ENCODE measurements at regions not wholly inside any gene's neighbourhood (a gene's known extent, or its start where the extent isn't known, plus 50 kb on each side); places are given as distances from the start of the nearest gene placed in this dataset.
"Not testable (repeated sequence)": the region's sequence is repeated elsewhere in the genome, so short reads cannot be mapped to it uniquely, and the experiment has no call there.

- DNase-seq: peak; percentile 5
Measured at GRCh38 chrX:25858273-25858880, 279.8 kb upstream of the MAGEB18 start.

GRCh38 chrX:25860322-25860721 lies 277.8 kb upstream of the MAGEB18 start:
- DNase-seq: no peak

- no peak for DNase-seq
Measured at GRCh38 chrX:25869761-25870160, 268.4 kb upstream of the MAGEB18 start.

GRCh38 chrX:25872786-25873185 lies 265.4 kb upstream of the MAGEB18 start:
- no peak for DNase-seq

GRCh38 chrX:25873196-25873595 lies 264.9 kb upstream of the MAGEB18 start:
- no peak for DNase-seq

- no peak for DNase-seq
Measured at GRCh38 chrX:25878806-25879205, 259.3 kb upstream of the MAGEB18 start.

GRCh38 chrX:25882503-25882902 lies 255.6 kb upstream of the MAGEB18 start:
- DNase-seq: not testable (repeated sequence)

GRCh38 chrX:25897758-25898157 lies 240.4 kb upstream of the MAGEB18 start:
- no peak for DNase-seq

GRCh38 chrX:25905728-25906127 lies 232.4 kb upstream of the MAGEB18 start:
- not testable (repeated sequence) for DNase-seq

GRCh38 chrX:25925946-25926345 lies 212.2 kb upstream of the MAGEB18 start:
- DNase-seq: no peak

- DNase-seq: peak; percentile 33
Measured at GRCh38 chrX:25928316-25928715, 209.8 kb upstream of the MAGEB18 start.

- DNase-seq: no peak
Measured at GRCh38 chrX:25941087-25941486, 197.1 kb upstream of the MAGEB18 start.

- no peak for DNase-seq
Measured at GRCh38 chrX:25941559-25942250, 196.4 kb upstream of the MAGEB18 start.

GRCh38 chrX:25968920-25969319 lies 169.2 kb upstream of the MAGEB18 start:
- peak; percentile 38 for DNase-seq

GRCh38 chrX:25976683-25977310 lies 161.3 kb upstream of the MAGEB18 start:
- peak; percentile 95 for DNase-seq

- DNase-seq: no peak
Measured at GRCh38 chrX:25998687-25999086, 139.5 kb upstream of the MAGEB18 start.

GRCh38 chrX:26007462-26007861 lies 130.7 kb upstream of the MAGEB18 start:
- DNase-seq: no peak

- DNase-seq: no peak
Measured at GRCh38 chrX:26008042-26008441, 130.1 kb upstream of the MAGEB18 start.

GRCh38 chrX:26008691-26009090 lies 129.5 kb upstream of the MAGEB18 start:
- DNase-seq: no peak

- DNase-seq: no peak
Measured at GRCh38 chrX:26019386-26019785, 118.8 kb upstream of the MAGEB18 start.

GRCh38 chrX:26026179-26026578 lies 112.0 kb upstream of the MAGEB18 start:
- no peak for DNase-seq

GRCh38 chrX:26032111-26032912 lies 105.8 kb upstream of the MAGEB18 start:
- DNase-seq: no peak

GRCh38 chrX:26037367-26037766 lies 100.8 kb upstream of the MAGEB18 start:
- DNase-seq: no peak

Measured in NCI-H82 (cell line).